ENCODE measurements at regions not wholly inside any gene's neighbourhood (a gene's known extent, or its start where the extent isn't known, plus 50 kb on each side); places are given as distances from the start of the nearest gene placed in this dataset.

GRCh38 chr14:94994245-94994644 lies 163.1 kb downstream of the DICER1 start:
- DNase-seq: no peak

- DNase-seq: no peak
These were observed 165.3 kb downstream of the DICER1 start for GRCh38 chr14:94992046-94992445.

GRCh38 chr14:94989946-94990345 lies 167.4 kb downstream of the DICER1 start:
- DNase-seq: no peak

DNA sequence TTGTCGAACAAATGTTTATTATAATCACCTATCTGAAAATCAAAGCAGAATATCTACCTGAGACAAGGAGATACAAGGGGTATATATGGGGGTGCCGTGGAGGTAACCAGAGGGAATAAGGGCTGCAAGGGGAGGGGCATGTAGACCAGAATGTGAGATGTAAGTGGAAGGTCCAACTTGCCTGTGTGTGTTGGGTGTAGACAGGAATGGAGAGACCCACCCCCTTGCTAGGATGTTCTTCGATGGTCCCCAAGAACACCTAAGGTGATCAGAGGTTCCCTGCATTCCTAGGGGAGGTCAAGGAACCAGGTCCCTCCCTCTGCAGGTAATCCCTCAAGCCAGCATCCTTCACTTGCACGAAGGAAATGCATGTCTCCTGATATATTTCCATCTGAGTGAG lies 167.9 kb downstream of the DICER1 start:
- no peak for DNase-seq

DNA sequence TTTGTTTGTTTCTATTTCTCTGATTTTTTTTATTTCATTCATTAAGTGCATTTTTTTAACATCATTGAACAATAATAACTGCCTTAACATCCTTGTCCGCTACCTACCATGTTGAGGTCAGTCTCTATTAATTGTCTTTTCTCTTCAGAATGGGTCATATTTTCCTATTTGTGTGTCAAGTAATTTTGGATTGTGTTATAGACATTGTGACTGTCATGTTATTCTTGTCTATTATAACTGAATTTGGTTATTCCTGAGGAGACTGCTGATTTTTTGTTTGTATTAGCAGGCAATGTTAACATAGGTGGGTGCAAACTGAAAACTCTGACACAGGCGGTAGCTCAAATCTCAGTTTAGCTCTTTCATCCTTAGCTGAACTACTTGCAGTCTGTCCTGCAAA lies 169.9 kb downstream of the DICER1 start:
- no peak for DNase-seq

GRCh38 chr14:94979891-94980290 lies 177.4 kb downstream of the DICER1 start:
- no peak for DNase-seq

DNA sequence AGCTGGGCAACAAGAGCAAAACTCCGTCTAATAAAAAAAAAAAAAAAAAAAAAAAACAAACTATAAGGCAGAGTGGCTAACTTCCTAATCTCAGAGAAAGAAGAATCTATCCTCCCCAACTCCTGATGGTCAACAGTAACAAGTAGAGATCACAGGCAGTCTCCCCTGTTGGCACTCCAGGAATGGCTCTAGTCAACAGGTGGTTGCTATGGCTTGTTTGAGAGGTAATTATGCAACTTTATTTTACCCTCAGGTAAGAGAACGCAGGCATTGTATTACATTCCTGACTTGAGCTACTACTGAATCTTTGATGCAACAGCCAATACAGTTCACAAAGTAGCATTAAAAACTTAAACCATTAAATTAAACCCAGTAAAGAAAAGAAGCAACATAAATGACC lies 180.3 kb downstream of the DICER1 start:
- DNase-seq: no peak

DNA sequence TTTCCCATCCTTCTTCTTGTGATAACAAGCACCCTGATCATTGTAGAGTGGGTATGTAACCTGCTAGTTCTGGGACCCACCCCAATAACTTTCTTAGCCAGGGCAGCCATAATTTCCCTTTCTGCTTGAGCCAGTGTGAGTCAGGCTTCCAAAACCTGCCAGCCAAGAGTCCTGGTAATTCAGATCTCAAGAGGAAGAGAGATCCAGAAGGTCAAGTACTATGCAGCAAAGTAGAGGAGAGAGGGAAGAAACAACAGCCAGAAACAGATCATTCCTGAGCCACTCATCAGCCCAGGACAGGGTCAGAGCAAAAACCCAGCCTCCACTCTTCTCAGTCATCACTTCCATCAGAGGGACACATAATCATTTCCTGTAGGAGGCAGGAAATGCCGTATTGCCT lies 182.0 kb downstream of the DICER1 start:
- DNase-seq: no peak

DNA sequence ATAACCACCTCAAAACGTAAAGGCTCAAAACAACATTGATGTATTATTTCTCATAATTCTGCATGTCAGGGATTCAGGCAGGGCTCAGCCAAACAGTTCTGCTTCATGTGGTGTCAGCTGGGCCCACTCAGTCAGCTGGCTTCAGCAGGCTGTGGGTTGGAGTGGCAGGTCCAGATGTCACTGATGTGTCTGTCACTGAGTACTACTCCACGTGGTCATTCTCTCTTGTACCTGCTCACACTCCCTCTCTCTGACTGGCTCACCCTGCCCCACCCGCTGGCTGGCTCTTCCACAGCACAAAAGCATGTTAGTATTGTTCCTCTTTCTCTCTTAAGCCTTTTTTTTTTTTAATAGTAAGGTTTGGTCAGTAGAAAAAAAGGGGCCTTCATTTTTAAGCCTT lies 182.4 kb downstream of the DICER1 start:
- no peak for DNase-seq

- DNase-seq: no peak
These were observed 182.9 kb downstream of the DICER1 start for GRCh38 chr14:94974422-94974821.

DNA sequence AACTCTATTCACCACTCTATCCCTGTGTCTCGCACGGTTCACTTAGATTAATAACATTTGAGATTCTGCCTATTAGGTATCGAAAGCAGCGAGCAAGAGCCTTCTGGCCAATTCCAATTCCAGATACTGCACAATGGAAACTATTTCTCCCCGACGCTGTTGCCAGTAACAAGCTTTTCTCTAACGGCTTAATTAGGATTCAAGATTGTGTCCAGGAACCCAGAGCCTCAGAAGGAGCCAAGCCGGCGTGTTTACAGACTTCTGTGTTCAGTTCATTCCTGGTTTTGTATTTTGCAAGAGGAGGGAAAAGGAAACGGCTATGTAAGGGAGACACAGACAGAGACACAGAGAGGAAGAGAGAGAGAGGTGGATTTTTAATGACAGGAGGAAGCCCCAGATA lies 185.6 kb downstream of the DICER1 start:
- DNase-seq: peak; percentile 9

- peak; percentile 35 for DNase-seq
These were observed 186.2 kb downstream of the DICER1 start for GRCh38 chr14:94970941-94971730.

DNA sequence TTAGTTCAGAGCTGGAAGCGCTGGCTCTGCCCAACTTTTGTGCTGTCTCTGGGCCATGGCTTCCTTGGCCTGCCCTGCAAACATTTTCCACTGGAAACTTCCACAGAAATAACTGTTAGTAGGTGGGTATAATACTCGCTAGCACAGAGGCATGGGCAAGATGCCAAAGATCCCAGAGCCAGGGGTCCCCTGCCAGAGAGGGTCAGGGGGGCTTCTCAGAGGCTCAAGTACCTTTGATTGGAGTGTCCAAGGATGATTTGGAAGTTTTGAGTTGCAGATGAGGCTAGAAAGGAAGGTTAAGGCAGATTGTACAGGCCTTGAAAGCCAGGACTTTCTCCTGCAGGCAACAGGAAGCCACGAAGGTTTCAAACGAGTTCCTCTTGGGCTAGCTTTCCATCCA lies 187.6 kb downstream of the DICER1 start:
- no peak for DNase-seq

- no peak for DNase-seq
These were observed 190.5 kb downstream of the DICER1 start for GRCh38 chr14:94966868-94967267.

DNA sequence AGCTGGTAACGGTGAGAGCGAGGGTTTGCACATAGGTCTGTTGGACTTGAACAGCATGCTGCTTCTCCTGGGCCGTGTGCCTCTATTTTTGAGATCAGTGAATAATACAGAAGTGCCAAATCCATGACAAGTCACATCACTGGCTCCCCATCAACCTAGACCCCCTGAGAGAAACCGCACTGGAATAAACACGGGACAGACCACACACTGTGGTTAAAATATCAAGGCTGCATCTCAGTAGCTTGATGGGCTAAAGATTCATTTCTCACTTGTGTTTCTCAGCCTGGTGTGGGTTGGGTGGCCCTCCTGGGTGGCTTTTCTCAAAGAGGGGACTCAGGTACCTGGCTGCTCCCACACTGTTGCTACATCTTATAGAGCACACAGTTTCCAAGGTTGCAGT lies 191.0 kb downstream of the DICER1 start:
- DNase-seq: no peak

- DNase-seq: no peak
These were observed 191.6 kb downstream of the DICER1 start for GRCh38 chr14:94965551-94966313.

- DNase-seq: no peak
These were observed 192.4 kb downstream of the DICER1 start for GRCh38 chr14:94964931-94965330.

DNA sequence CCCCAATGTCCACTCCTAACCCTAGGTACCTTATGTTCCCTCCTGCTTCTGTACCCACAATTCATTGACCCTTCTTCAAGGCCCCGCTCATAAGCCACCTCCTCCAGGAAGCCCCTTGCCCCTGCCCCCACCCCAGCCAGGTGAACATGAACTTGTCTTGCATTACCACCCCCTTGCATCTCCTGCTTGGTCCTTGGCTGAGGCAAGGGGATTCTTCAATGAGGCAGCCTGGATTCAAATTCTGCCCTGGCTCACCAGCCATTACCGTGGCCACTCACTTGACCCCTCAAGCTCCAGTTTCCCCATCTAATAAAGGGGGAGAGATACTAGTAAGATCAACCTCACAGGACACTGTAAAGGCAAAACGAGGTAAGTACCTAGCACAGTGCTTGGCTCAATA lies 193.1 kb downstream of the DICER1 start:
- no peak for DNase-seq

- no peak for DNase-seq
These were observed 193.1 kb upstream of the GSC start for GRCh38 chr14:94963051-94963450.

GRCh38 chr14:94962166-94962575 lies 192.3 kb upstream of the GSC start:
- no peak for DNase-seq

GRCh38 chr14:94961386-94962165 lies 191.7 kb upstream of the GSC start:
- DNase-seq: no peak

GRCh38 chr14:94960285-94961001 lies 190.5 kb upstream of the GSC start:
- DNase-seq: no peak
